IMR-90 (cell line): ENCODE measurements at regions not wholly inside any gene's neighbourhood (a gene's known extent, or its start where the extent isn't known, plus 50 kb on each side); places are given as distances from the start of the nearest gene placed in this dataset.

ENCODE experiments used
- BHLHE40 ChIP-seq: fragments of 150-350 bp; IDR thresholded peaks from 2 replicates; pipeline ENCODE4 v1.6.1; 2016; ENCODE audit warnings: mild to moderate bottlenecking, low read depth, low read length
- CHD1 ChIP-seq: IDR thresholded peaks from 2 replicates; pipeline ENCODE4 v1.6.1; 2012; ENCODE audit warnings: low read depth, low read length, improper control_type of control experiment
- FOS ChIP-seq: fragments of 150-350 bp; IDR thresholded peaks from 2 replicates; pipeline ENCODE4 v1.6.1; 2016; ENCODE audit warnings: low read depth, low read length
- MAZ ChIP-seq: IDR thresholded peaks from 2 replicates; pipeline ENCODE4 v1.6.1; 2012; ENCODE audit warnings: low read depth, mild to moderate bottlenecking, low read length, improper control_type of control experiment, moderate library complexity, borderline replicate concordance
- MXI1 ChIP-seq: IDR thresholded peaks from 2 replicates; pipeline ENCODE4 v1.6.1; 2012; ENCODE audit warnings: low read depth, mild to moderate bottlenecking, low read length, moderate library complexity, borderline replicate concordance
- NFE2L2 ChIP-seq: fragments of 150-350 bp; IDR thresholded peaks from 2 replicates; pipeline ENCODE4 v1.6.1; 2016; ENCODE audit warnings: low read depth, mild to moderate bottlenecking, low read length
- POLR2A ChIP-seq: IDR thresholded peaks from 2 replicates; pipeline ENCODE4 v1.6.1; 2012; ENCODE audit warnings: mild to moderate bottlenecking, low read depth, low read length
- RAD21 ChIP-seq: IDR thresholded peaks from 2 replicates; pipeline ENCODE4 v1.6.1; 2012; ENCODE audit warnings: low read length, improper control_type of control experiment
- RFX5 ChIP-seq: IDR thresholded peaks from 2 replicates; pipeline ENCODE4 v1.8.0; 2012; ENCODE audit warnings: low read depth, mild to moderate bottlenecking, low read length, moderate library complexity
- SMC3 ChIP-seq: fragments of 150-350 bp; IDR thresholded peaks from 2 replicates; pipeline ENCODE4 v1.6.1; 2016; ENCODE audit warnings: low read depth, mild to moderate bottlenecking, antibody characterized with exemption, low read length, moderate library complexity
- TF ChIP-seq, protein P1 (sequence below): conservative IDR thresholded peaks from 2 replicates; pipeline ENCODE4 v1.5.1; 2012; ENCODE audit warnings: mild to moderate bottlenecking, low read depth, low read length, improper control_type of control experiment
- TF ChIP-seq, protein P2 (sequence below): fragments of 150-350 bp; IDR thresholded peaks from 2 replicates; pipeline ENCODE4 v1.6.1; 2016; ENCODE audit warnings: low read depth, mild to moderate bottlenecking, low read length, moderate library complexity, borderline replicate concordance
- TF ChIP-seq, protein P3 (sequence below): fragments of 150-350 bp; IDR thresholded peaks from 2 replicates; pipeline ENCODE4 v1.6.1; 2017; ENCODE audit warnings: mild to moderate bottlenecking, antibody characterized with exemption, low read length, low read depth

DNA sequence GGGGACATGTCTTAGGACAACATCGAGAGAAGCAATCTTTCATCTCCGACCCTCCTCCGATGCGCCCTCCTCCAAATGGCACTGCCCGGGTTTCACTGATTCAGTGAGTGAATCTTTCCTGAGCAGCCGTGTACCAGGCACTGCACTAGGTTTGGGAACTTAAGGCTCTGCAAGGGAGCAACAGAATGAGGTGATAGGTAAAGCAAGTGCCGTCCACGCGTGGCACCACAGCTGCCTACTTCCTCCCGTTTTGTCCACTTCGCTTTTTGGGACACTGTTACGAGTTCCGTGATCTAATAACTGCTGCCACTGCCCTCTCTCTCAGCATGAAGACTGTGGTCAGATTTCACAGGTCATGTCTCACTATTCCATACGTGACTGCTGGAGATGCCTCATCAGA, 131.0 kb downstream of the TEX29 start:
- no peak for TF ChIP-seq NFE2L2
- TF ChIP-seq, protein P1, sequence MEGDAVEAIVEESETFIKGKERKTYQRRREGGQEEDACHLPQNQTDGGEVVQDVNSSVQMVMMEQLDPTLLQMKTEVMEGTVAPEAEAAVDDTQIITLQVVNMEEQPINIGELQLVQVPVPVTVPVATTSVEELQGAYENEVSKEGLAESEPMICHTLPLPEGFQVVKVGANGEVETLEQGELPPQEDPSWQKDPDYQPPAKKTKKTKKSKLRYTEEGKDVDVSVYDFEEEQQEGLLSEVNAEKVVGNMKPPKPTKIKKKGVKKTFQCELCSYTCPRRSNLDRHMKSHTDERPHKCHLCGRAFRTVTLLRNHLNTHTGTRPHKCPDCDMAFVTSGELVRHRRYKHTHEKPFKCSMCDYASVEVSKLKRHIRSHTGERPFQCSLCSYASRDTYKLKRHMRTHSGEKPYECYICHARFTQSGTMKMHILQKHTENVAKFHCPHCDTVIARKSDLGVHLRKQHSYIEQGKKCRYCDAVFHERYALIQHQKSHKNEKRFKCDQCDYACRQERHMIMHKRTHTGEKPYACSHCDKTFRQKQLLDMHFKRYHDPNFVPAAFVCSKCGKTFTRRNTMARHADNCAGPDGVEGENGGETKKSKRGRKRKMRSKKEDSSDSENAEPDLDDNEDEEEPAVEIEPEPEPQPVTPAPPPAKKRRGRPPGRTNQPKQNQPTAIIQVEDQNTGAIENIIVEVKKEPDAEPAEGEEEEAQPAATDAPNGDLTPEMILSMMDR: no peak
- TF ChIP-seq, protein P2, sequence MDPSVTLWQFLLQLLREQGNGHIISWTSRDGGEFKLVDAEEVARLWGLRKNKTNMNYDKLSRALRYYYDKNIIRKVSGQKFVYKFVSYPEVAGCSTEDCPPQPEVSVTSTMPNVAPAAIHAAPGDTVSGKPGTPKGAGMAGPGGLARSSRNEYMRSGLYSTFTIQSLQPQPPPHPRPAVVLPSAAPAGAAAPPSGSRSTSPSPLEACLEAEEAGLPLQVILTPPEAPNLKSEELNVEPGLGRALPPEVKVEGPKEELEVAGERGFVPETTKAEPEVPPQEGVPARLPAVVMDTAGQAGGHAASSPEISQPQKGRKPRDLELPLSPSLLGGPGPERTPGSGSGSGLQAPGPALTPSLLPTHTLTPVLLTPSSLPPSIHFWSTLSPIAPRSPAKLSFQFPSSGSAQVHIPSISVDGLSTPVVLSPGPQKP: no peak
- TF ChIP-seq SMC3: no peak
- TF ChIP-seq FOS: no peak
- no peak for TF ChIP-seq POLR2A
- no peak for TF ChIP-seq RAD21
- TF ChIP-seq RFX5: no peak
- no peak for TF ChIP-seq BHLHE40
- TF ChIP-seq MXI1: no peak
- no peak for TF ChIP-seq CHD1
- TF ChIP-seq MAZ: no peak
- TF ChIP-seq, protein P3, sequence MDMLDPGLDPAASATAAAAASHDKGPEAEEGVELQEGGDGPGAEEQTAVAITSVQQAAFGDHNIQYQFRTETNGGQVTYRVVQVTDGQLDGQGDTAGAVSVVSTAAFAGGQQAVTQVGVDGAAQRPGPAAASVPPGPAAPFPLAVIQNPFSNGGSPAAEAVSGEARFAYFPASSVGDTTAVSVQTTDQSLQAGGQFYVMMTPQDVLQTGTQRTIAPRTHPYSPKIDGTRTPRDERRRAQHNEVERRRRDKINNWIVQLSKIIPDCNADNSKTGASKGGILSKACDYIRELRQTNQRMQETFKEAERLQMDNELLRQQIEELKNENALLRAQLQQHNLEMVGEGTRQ: no peak
